ENCODE measurements at regions not wholly inside any gene's neighbourhood (a gene's known extent, or its start where the extent isn't known, plus 50 kb on each side); places are given as distances from the start of the nearest gene placed in this dataset.

GRCh38 chr9:115636596-115636995 is 517.0 kb upstream of the PAPPA start:
- no peak overlapping the region for H3K4me3 ChIP-seq (ENCODE audit: low read depth in 2 of 2, low read length in 2 of 2)
- POLR2A ChIA-PET, result no interaction called here
- no peaks in the 10 kb centered on the region for H3K27me3 ChIP-seq (ENCODE audit: control insufficient read depth, insufficient read depth, low read length)
- CTCF ChIA-PET, result no interaction called here
- ATAC-seq (no peak), DNase-seq (ENCODE audit: low read depth, low spot score) (no peak)
- H3K9me3 ChIP-seq (ENCODE audit: control insufficient read depth, insufficient read depth, low read depth, low read length), result no peaks in the 10 kb centered on the region
- no peak for TF ChIP-seq SIN3A (IDR thresholded peaks at IDR 0.05; ENCODE audit: borderline replicate concordance, insufficient read depth, low read depth, low read length)
- no peak for TF ChIP-seq TCF7L2 (IDR thresholded peaks at IDR 0.05; ENCODE audit: low read depth, low read length)
- TF ChIP-seq CTCF (IDR thresholded peaks at IDR 0.05), result no peak
- no peaks in the 10 kb centered on the region for H3K4me1 ChIP-seq (ENCODE audit: control insufficient read depth, insufficient read depth, low read length)
- H3K36me3 ChIP-seq (ENCODE audit: control insufficient read depth, insufficient read depth, low read length), result no peaks in the 10 kb centered on the region
- no peak overlapping the region for H3K27ac ChIP-seq (ENCODE audit: low read length)
- in situ Hi-C loops (cut with HindIII; ENCODE audit: low pct_unique_long_range_greater_than_20kb, low sequenced_read_pairs) (no loop called here), intact Hi-C loops (cut with micrococcal nuclease; ENCODE audit: unreplicated experiment) (no loop called here)
- no TSS peak for BruUV-seq (replicated peaks)

- Histone ChIP-seq H3K36me3 (ENCODE audit: control insufficient read depth, insufficient read depth, low read length) (no peaks in the 10 kb centered on the region), H3K27me3 (ENCODE audit: control insufficient read depth, insufficient read depth, low read length) (no peaks in the 10 kb centered on the region), H3K4me1 (ENCODE audit: control insufficient read depth, insufficient read depth, low read length) (no peaks in the 10 kb centered on the region), H3K9me3 (ENCODE audit: control insufficient read depth, insufficient read depth, low read depth, low read length) (no peaks in the 10 kb centered on the region), H3K27ac (ENCODE audit: low read length) (no peak overlapping the region), H3K4me3 (ENCODE audit: low read depth in 2 of 2, low read length in 2 of 2) (no peak overlapping the region)
- BruUV-seq (replicated peaks), result no TSS peak
- intact Hi-C loops (cut with micrococcal nuclease; ENCODE audit: unreplicated experiment) (no loop called here), in situ Hi-C loops (cut with HindIII; ENCODE audit: low pct_unique_long_range_greater_than_20kb, low sequenced_read_pairs) (no loop called here)
- ATAC-seq, result no peak
- CTCF ChIA-PET, result interaction anchor here (0.6 kb wide), 1 partner anchor 612 kb away, joined by 3 read pairs; no protein-coding TSS in a partner anchor
- TF ChIP-seq POLR2AphosphoS5 (IDR thresholded peaks at IDR 0.05; ENCODE audit: low read depth, low read length) (no peak), SIN3A (IDR thresholded peaks at IDR 0.05; ENCODE audit: borderline replicate concordance, insufficient read depth, low read depth, low read length) (no peak), REST (IDR thresholded peaks at IDR 0.05; ENCODE audit: insufficient read depth in 1 of 2, low read depth in 2 of 2, low read length in 1 of 2) (no peak), CTCF (IDR thresholded peaks at IDR 0.05) (no peak), TCF7L2 (IDR thresholded peaks at IDR 0.05; ENCODE audit: low read depth, low read length) (no peak)
- no peak for DNase-seq (ENCODE audit: low read depth, low spot score)
- POLR2A ChIA-PET, result no interaction called here
Measured at GRCh38 chr9:115637661-115638060, 515.9 kb upstream of the PAPPA start.
